ENCODE measurements at regions not wholly inside any gene's neighbourhood (a gene's known extent, or its start where the extent isn't known, plus 50 kb on each side); places are given as distances from the start of the nearest gene placed in this dataset.

DNA sequence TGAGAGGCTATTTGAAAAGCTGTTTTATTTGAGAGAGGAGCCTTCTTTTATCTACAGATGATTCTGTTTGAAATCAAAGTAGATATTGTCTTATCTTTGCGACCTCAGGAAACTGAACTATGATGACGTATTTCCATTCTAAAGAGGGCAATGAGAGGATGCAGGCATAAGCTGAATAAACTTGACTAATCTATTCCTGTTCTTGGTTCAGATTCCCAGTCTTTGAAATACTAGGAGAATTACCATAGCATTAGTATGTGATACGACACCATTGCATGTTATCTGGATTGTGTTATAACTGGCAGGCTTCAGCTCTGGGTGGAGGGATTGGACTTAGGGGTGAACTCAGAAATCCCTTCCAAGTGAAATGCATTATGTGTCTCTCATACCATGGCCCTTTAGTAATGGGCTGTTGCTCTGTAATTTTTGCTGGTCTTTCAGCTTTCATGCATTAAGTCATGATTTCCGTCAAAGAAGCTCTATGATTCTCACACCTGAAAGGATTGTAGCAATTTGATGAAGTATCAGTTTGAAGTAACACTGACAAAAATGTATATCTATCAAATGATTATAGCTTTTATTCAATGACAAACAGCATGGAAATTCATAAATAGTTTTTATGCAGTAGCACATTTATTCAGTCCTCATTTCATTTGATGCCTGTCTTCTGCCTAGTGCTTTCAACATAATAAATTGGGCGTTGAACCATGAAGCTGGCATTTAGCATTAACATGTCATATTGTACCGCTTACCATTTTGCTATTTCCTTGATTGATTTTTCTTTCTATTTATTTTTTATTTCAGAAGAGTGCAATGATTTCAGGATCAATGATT, 138.4 kb upstream of the SPACA1 start:
- TF ChIP-seq PATZ1 (CRISPR knock-in tag; IDR thresholded peaks at IDR 0.05; ENCODE audit: borderline replicate concordance), result no peak
- TF ChIP-seq, protein P1, sequence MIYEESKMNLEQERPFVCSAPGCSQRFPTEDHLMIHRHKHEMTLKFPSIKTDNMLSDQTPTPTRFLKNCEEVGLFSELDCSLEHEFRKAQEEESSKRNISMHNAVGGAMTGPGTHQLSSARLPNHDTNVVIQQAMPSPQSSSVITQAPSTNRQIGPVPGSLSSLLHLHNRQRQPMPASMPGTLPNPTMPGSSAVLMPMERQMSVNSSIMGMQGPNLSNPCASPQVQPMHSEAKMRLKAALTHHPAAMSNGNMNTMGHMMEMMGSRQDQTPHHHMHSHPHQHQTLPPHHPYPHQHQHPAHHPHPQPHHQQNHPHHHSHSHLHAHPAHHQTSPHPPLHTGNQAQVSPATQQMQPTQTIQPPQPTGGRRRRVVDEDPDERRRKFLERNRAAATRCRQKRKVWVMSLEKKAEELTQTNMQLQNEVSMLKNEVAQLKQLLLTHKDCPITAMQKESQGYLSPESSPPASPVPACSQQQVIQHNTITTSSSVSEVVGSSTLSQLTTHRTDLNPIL (CRISPR knock-in tag; IDR thresholded peaks at IDR 0.05; ENCODE audit: low read depth), result no peak
